HL-60 (cell line): ENCODE measurements at regions not wholly inside any gene's neighbourhood (a gene's known extent, or its start where the extent isn't known, plus 50 kb on each side); places are given as distances from the start of the nearest gene placed in this dataset.
"Not testable (repeated sequence)": the region's sequence is repeated elsewhere in the genome, so short reads cannot be mapped to it uniquely, and the experiment has no call there.

Experiments
- POLR2AphosphoS5 ChIP-seq: IDR thresholded peaks from 2 replicates; pipeline ENCODE4 v1.6.1; 2012; ENCODE audit warnings: low read depth
- TF ChIP-seq, protein P1 (sequence below): IDR thresholded peaks from one replicate; pipeline ENCODE4 v1.5.1; 2011; ENCODE audit warnings: low read length, control low read depth, inconsistent platforms; ENCODE audit not compliant: insufficient read depth
- TF ChIP-seq, protein P2 (sequence below): IDR thresholded peaks from 2 replicates; pipeline ENCODE4 v1.6.1; 2012; ENCODE audit warnings: low read depth; ENCODE audit not compliant: insufficient replicate concordance

DNA sequence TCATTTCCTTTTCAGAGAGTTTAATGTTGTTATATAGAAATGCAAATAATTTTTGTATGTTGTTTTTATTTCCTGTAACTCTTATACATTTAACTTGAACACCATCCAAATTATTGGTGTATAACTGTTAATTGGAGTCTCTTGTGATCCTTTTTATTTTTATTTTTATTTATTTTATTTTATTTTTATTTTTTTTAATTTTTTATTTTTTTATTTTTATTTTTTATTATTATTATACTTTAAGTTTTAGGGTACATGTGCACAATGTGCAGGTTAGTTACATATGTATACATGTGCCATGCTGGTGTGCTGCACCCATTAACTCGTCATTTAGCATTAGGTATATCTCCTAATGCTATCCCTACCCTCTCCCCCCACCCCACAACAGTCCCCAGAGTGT is 71.2 kb upstream of the LYPLAL1 start:
- not testable (repeated sequence) for TF ChIP-seq POLR2AphosphoS5
- TF ChIP-seq, protein P1, sequence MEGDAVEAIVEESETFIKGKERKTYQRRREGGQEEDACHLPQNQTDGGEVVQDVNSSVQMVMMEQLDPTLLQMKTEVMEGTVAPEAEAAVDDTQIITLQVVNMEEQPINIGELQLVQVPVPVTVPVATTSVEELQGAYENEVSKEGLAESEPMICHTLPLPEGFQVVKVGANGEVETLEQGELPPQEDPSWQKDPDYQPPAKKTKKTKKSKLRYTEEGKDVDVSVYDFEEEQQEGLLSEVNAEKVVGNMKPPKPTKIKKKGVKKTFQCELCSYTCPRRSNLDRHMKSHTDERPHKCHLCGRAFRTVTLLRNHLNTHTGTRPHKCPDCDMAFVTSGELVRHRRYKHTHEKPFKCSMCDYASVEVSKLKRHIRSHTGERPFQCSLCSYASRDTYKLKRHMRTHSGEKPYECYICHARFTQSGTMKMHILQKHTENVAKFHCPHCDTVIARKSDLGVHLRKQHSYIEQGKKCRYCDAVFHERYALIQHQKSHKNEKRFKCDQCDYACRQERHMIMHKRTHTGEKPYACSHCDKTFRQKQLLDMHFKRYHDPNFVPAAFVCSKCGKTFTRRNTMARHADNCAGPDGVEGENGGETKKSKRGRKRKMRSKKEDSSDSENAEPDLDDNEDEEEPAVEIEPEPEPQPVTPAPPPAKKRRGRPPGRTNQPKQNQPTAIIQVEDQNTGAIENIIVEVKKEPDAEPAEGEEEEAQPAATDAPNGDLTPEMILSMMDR: not testable (repeated sequence)
- TF ChIP-seq, protein P2, sequence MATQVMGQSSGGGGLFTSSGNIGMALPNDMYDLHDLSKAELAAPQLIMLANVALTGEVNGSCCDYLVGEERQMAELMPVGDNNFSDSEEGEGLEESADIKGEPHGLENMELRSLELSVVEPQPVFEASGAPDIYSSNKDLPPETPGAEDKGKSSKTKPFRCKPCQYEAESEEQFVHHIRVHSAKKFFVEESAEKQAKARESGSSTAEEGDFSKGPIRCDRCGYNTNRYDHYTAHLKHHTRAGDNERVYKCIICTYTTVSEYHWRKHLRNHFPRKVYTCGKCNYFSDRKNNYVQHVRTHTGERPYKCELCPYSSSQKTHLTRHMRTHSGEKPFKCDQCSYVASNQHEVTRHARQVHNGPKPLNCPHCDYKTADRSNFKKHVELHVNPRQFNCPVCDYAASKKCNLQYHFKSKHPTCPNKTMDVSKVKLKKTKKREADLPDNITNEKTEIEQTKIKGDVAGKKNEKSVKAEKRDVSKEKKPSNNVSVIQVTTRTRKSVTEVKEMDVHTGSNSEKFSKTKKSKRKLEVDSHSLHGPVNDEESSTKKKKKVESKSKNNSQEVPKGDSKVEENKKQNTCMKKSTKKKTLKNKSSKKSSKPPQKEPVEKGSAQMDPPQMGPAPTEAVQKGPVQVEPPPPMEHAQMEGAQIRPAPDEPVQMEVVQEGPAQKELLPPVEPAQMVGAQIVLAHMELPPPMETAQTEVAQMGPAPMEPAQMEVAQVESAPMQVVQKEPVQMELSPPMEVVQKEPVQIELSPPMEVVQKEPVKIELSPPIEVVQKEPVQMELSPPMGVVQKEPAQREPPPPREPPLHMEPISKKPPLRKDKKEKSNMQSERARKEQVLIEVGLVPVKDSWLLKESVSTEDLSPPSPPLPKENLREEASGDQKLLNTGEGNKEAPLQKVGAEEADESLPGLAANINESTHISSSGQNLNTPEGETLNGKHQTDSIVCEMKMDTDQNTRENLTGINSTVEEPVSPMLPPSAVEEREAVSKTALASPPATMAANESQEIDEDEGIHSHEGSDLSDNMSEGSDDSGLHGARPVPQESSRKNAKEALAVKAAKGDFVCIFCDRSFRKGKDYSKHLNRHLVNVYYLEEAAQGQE: not testable (repeated sequence)
